ENCODE measurements at regions not wholly inside any gene's neighbourhood (a gene's known extent, or its start where the extent isn't known, plus 50 kb on each side); places are given as distances from the start of the nearest gene placed in this dataset.

- Histone ChIP-seq H3K9me3 (ENCODE audit: control insufficient read depth, insufficient read depth, low read depth, low read length) (no peaks in the 10 kb centered on the region), H3K9ac (ENCODE audit: insufficient read depth, low read length) (no peak overlapping the region), H3K27ac (ENCODE audit: insufficient read depth, low read length) (no peak overlapping the region), H3K79me2 (ENCODE audit: control insufficient read depth, insufficient read depth, low read length) (no peaks in the 10 kb centered on the region), H3K4me1 (ENCODE audit: control insufficient read depth, extremely low read depth, insufficient read depth, low read length) (no peaks in the 10 kb centered on the region), H2AFZ (ENCODE audit: low read length) (no peak overlapping the region), H3K4me3 (replicated peaks in 1 of 4; ENCODE audit: control extremely low read depth in 1 of 4, insufficient read depth in 1 of 4, low read depth in 3 of 4, low read length in 4 of 4) (no peak overlapping the region), H3K36me3 (ENCODE audit: control insufficient read depth, insufficient read depth, low read length) (no peaks in the 10 kb centered on the region), H3K4me2 (ENCODE audit: extremely low read depth, insufficient read depth, low read length) (no peak overlapping the region), H4K20me1 (ENCODE audit: control insufficient read depth, extremely low read depth, insufficient read depth, low read length) (no peaks in the 10 kb centered on the region), H3K27me3 (ENCODE audit: control insufficient read depth, insufficient read depth, low read length) (no peaks in the 10 kb centered on the region)
- no peak for DNase-seq (ENCODE audit: low read depth in 2 of 2)
- TF ChIP-seq EZH2 (IDR thresholded peaks at IDR 0.05; ENCODE audit: low read length, missing control alignments), result no peak
- TF ChIP-seq CTCF (conservative IDR thresholded peaks at IDR 0.05 in 1 of 2, IDR thresholded peaks at IDR 0.05 in 1 of 2; ENCODE audit: low read depth in 1 of 2, low read length in 2 of 2), result no peak
Measured at GRCh38 chr2:149724091-149724490, 136.5 kb upstream of the MMADHC start.

DNA sequence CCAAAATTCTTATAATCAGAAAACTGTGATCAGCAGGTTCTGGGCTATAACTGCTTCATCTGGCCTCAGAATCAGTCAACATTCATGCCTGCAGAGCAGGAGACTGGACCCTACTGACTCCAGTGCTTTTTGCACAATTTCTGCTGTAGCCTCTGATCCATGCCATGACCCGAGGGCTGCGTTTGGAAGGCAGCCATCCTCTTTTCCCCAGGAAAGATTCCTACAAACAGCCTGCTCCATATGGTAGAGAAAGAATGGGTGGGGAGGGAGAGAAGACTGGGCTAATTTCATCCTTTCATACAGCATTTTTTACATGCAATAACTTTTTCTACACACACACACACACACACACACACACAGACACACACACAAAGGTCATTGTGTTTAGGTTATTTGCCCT is 133.0 kb upstream of the MMADHC start:
- H2AFZ ChIP-seq (ENCODE audit: low read length), result no peak overlapping the region
- H3K36me3 ChIP-seq (ENCODE audit: control insufficient read depth, insufficient read depth, low read length), result no peaks in the 10 kb centered on the region
- peak in 1 of 2 donors; percentile 60 for DNase-seq (ENCODE audit: low read depth in 2 of 2)
- H3K9ac ChIP-seq (ENCODE audit: insufficient read depth, low read length), result no peak overlapping the region
- no peaks in the 10 kb centered on the region for H3K9me3 ChIP-seq (ENCODE audit: control insufficient read depth, insufficient read depth, low read depth, low read length)
- H3K4me1 ChIP-seq (ENCODE audit: control insufficient read depth, extremely low read depth, insufficient read depth, low read length), result no peaks in the 10 kb centered on the region
- no peak overlapping the region for H3K4me2 ChIP-seq (ENCODE audit: extremely low read depth, insufficient read depth, low read length)
- H3K27me3 ChIP-seq (ENCODE audit: control insufficient read depth, insufficient read depth, low read length), result no peaks in the 10 kb centered on the region
- H3K79me2 ChIP-seq (ENCODE audit: control insufficient read depth, insufficient read depth, low read length), result no peaks in the 10 kb centered on the region
- H3K27ac ChIP-seq (ENCODE audit: insufficient read depth, low read length), result no peak overlapping the region
- TF ChIP-seq EZH2 (IDR thresholded peaks at IDR 0.05; ENCODE audit: low read length, missing control alignments) (no peak), CTCF (conservative IDR thresholded peaks at IDR 0.05 in 1 of 2, IDR thresholded peaks at IDR 0.05 in 1 of 2; ENCODE audit: low read depth in 1 of 2, low read length in 2 of 2) (no peak)
- H3K4me3 ChIP-seq (replicated peaks in 1 of 4; ENCODE audit: control extremely low read depth in 1 of 4, insufficient read depth in 1 of 4, low read depth in 3 of 4, low read length in 4 of 4), result no peak overlapping the region
- no peaks in the 10 kb centered on the region for H4K20me1 ChIP-seq (ENCODE audit: control insufficient read depth, extremely low read depth, insufficient read depth, low read length)

DNA sequence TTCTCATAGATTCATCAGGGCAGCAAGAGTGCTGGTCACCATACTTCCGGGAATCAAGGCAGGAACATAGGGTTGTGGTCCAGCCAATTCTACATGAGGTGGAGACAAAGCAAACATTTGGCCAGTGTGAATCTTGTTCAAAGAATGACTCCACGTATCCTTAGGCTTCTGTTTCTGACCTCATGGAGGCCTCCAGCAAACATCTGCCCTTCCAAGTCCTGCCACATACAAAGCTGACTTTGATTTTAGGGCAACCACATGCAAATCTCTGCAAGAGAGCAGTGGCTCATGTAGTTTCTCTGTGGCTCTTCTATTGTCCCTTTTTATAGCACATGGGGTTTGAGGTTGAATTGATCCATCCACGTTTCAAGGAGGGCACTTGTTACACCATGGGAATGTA is 132.1 kb upstream of the MMADHC start:
- H3K4me1 ChIP-seq (ENCODE audit: control insufficient read depth, extremely low read depth, insufficient read depth, low read length), result no peaks in the 10 kb centered on the region
- no peaks in the 10 kb centered on the region for H3K79me2 ChIP-seq (ENCODE audit: control insufficient read depth, insufficient read depth, low read length)
- H3K27ac ChIP-seq (ENCODE audit: insufficient read depth, low read length), result no peak overlapping the region
- no peaks in the 10 kb centered on the region for H3K36me3 ChIP-seq (ENCODE audit: control insufficient read depth, insufficient read depth, low read length)
- H3K4me3 ChIP-seq (replicated peaks in 1 of 4; ENCODE audit: control extremely low read depth in 1 of 4, insufficient read depth in 1 of 4, low read depth in 3 of 4, low read length in 4 of 4), result no peak overlapping the region
- no peak overlapping the region for H3K9ac ChIP-seq (ENCODE audit: insufficient read depth, low read length)
- TF ChIP-seq CTCF (conservative IDR thresholded peaks at IDR 0.05 in 1 of 2, IDR thresholded peaks at IDR 0.05 in 1 of 2; ENCODE audit: low read depth in 1 of 2, low read length in 2 of 2) (no peak), EZH2 (IDR thresholded peaks at IDR 0.05; ENCODE audit: low read length, missing control alignments) (no peak)
- no peak overlapping the region for H2AFZ ChIP-seq (ENCODE audit: low read length)
- no peak overlapping the region for H3K4me2 ChIP-seq (ENCODE audit: extremely low read depth, insufficient read depth, low read length)
- no peaks in the 10 kb centered on the region for H4K20me1 ChIP-seq (ENCODE audit: control insufficient read depth, extremely low read depth, insufficient read depth, low read length)
- DNase-seq (ENCODE audit: low read depth in 2 of 2), result no peak
- no peaks in the 10 kb centered on the region for H3K9me3 ChIP-seq (ENCODE audit: control insufficient read depth, insufficient read depth, low read depth, low read length)
- no peaks in the 10 kb centered on the region for H3K27me3 ChIP-seq (ENCODE audit: control insufficient read depth, insufficient read depth, low read length)

Data from fibroblast of lung (primary cell).